Adrenal gland (tissue), 5 donors: ENCODE measurements at regions not wholly inside any gene's neighbourhood (a gene's known extent, or its start where the extent isn't known, plus 50 kb on each side); places are given as distances from the start of the nearest gene placed in this dataset.

Experiments used
- POLR2A ChIP-seq, 2 donors: fragments of 450-650 bp; IDR thresholded peaks; one replicate each; pipeline ENCODE4 v1.6.1; 2017; ENCODE audit warnings: antibody characterized with exemption in 2 of 2, mild to moderate bottlenecking in 2 of 2, moderate library complexity in 1 of 2
- TF ChIP-seq, protein P1 (sequence below), 6 experiments: fragments of 450-650 bp in 4 of 6; fragments of 200-600 bp in 2 of 6; sonication (generic) in 1 of 6; IDR thresholded peaks; 1 replicate in 5 of 6; 2 replicates in 1 of 6; pipeline versions ENCODE4 v1.5.1 to v1.8.0; 2016 to 2021; ENCODE audit warnings: antibody characterized with exemption in 6 of 6, mild to moderate bottlenecking in 2 of 6, moderate library complexity in 1 of 6
- donor health status: DM: no; HTN: no; CAD: no.

DNA sequence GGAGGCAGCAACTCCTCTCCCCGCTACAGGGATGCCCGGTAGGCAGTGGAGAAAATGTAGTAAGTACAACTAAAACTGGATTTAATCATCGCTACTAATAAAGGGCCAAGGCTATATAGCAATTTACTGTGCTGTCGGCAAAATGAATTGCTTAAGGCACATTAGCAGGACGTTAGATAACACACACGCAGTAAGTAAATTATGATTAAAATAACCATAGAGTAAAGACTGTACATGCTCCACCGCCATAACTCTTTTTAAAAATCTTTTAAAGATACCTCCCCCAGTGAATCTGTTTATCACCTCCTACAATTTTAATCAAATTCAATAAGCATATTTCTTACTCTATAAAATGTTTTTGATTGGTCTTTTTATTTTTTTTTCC lies 371.4 kb upstream of the MGMT start:
- TF ChIP-seq, protein P1, sequence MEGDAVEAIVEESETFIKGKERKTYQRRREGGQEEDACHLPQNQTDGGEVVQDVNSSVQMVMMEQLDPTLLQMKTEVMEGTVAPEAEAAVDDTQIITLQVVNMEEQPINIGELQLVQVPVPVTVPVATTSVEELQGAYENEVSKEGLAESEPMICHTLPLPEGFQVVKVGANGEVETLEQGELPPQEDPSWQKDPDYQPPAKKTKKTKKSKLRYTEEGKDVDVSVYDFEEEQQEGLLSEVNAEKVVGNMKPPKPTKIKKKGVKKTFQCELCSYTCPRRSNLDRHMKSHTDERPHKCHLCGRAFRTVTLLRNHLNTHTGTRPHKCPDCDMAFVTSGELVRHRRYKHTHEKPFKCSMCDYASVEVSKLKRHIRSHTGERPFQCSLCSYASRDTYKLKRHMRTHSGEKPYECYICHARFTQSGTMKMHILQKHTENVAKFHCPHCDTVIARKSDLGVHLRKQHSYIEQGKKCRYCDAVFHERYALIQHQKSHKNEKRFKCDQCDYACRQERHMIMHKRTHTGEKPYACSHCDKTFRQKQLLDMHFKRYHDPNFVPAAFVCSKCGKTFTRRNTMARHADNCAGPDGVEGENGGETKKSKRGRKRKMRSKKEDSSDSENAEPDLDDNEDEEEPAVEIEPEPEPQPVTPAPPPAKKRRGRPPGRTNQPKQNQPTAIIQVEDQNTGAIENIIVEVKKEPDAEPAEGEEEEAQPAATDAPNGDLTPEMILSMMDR (IDR thresholded peaks at IDR 0.05), result no peak
- no peak for TF ChIP-seq POLR2A (IDR thresholded peaks at IDR 0.05)
